GM12875 (cell line): ENCODE measurements at regions not wholly inside any gene's neighbourhood (a gene's known extent, or its start where the extent isn't known, plus 50 kb on each side); places are given as distances from the start of the nearest gene placed in this dataset.

Experiments
- H3K4me3 ChIP-seq: one replicate; pipeline ENCODE4 v1.5.1; 2011; ENCODE audit warnings: low read depth, low read length, control low read depth
- CTCF ChIP-seq: IDR thresholded peaks from 2 replicates; pipeline ENCODE4 v1.5.1; 2011; ENCODE audit warnings: low read depth, mild to moderate bottlenecking, control low read depth, inconsistent platforms, low read length, moderate library complexity, borderline replicate concordance; ENCODE audit not compliant: insufficient read depth

GRCh38 chr3:188034989-188035388 lies 119.0 kb upstream of the LPP start:
- TF ChIP-seq CTCF, result no peak
- no peak overlapping the region for H3K4me3 ChIP-seq

GRCh38 chr3:188036375-188037194 lies 117.4 kb upstream of the LPP start:
- H3K4me3 ChIP-seq, result no peak overlapping the region
- no peak for TF ChIP-seq CTCF

GRCh38 chr3:188037195-188037718 lies 116.7 kb upstream of the LPP start:
- TF ChIP-seq CTCF, result no peak

GRCh38 chr3:188037965-188038581 lies 115.9 kb upstream of the LPP start:
- TF ChIP-seq CTCF, result no peak
- no peak overlapping the region for H3K4me3 ChIP-seq

More at GRCh38 chr3:188037195-188037718, 116.7 kb upstream of the LPP start:
- no peak overlapping the region for H3K4me3 ChIP-seq

GRCh38 chr3:188041193-188041592 lies 112.8 kb upstream of the LPP start:
- H3K4me3 ChIP-seq, result no peak overlapping the region
- TF ChIP-seq CTCF, result no peak

- no peak for TF ChIP-seq CTCF
- H3K4me3 ChIP-seq, result no peak overlapping the region
Observed at GRCh38 chr3:188041895-188042294, 112.1 kb upstream of the LPP start.

- H3K4me3 ChIP-seq, result no peak overlapping the region
- no peak for TF ChIP-seq CTCF
Observed at GRCh38 chr3:188042466-188042865, 111.5 kb upstream of the LPP start.
